Activated T-helper 2 cell treated with anti-CD3 and anti-CD28 coated beads, Interferon-gamma antibody, Interleukin-2, Interleukin-4, amounts not matched to agents 10 μg/mL and 5 μg/mL and 100 μg/mL, durations not matched to agents 14 hours and 24 hours and 36 hours (primary cell): ENCODE measurements at regions not wholly inside any gene's neighbourhood (a gene's known extent, or its start where the extent isn't known, plus 50 kb on each side); places are given as distances from the start of the nearest gene placed in this dataset.

Source experiments
- DNase-seq: peaks from one replicate; pipeline ENCODE4 v3.0.0; 2021; ENCODE audit warnings: low spot score
- H3K27ac Mint-ChIP-seq: one replicate; pipeline ENCODE4 v1.8.0; 2021; ENCODE audit warnings: mixed read lengths
- H3K27me3 Mint-ChIP-seq: one replicate; pipeline ENCODE4 v1.8.0; 2021; ENCODE audit warnings: low read depth, mixed read lengths
- H3K36me3 Mint-ChIP-seq: one replicate; pipeline ENCODE4 v1.8.0; 2021; ENCODE audit warnings: low read depth, mixed read lengths
- H3K4me1 Mint-ChIP-seq: one replicate; pipeline ENCODE4 v1.8.0; 2021; ENCODE audit warnings: low read depth, mixed read lengths
- H3K4me3 Mint-ChIP-seq: one replicate; pipeline ENCODE4 v1.8.0; 2021; ENCODE audit warnings: low read depth, mild to moderate bottlenecking, moderate library complexity, mixed read lengths
- H3K9me3 Mint-ChIP-seq: one replicate; pipeline ENCODE4 v1.8.0; 2021; ENCODE audit warnings: mixed read lengths
- intact Hi-C: fragments of 100-400 bp; cut with micrococcal nuclease; formaldehyde crosslinking; loops from one replicate; pipeline ENCODE4 v1.15.1; 2023

DNA sequence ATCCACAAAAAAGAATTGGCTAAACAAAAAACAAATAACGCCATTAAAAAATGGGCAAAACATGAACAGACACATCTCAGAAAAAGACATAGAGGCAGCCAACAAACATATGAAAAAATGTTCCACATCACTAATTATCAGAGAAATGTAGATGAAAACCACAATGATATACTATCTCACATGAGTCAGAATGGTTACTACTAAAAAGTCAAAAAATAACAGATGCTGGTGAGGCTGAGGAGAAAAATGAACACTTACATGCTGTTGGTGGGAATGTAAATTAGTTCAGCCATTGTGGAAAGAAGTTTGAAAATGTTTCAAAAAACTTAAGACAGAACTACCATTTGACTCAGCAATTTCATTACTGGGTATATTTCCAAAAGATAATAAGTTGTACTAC, 430.1 kb upstream of the JAG1 start:
- intact Hi-C loops = no loop called here
- Mint-ChIP-seq H3K4me1 (no peaks in the 10 kb centered on the region), H3K4me3 (no peak overlapping the region)

DNA sequence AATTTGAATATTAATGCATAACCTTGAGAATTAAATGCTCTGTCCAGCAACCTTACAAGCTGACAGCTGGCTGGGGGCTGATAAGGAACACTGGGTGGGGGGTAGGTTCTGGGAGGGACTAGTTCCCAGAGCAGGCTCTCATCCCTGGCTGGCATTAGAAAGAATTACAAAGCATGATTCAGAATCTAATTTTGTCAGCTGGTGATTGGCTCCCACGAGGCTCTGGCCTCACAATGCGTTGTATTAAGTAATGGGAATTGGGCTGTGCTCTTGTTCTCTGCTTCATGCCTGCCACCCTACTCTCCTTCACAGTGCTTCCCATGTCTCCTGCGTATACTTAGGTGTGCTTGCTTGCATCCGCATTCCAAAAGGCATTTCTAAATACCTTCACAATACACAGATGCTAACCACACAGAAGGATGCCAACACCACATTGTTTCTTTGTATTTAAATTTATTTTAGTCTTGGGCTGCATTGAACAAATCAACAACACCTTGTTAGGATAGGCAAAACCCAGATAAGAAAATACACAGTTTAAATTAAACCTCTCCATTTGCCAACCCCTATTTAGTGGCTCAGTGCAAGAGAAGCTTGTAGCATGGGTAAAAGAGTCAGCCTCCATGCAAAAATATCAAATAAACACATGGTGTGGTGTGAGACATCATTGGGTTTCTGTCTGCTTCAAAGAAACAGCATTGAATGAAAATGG, 434.5 kb upstream of the JAG1 start:
- no peaks in the 10 kb centered on the region for H3K36me3 Mint-ChIP-seq
- DNase-seq = no peak
- H3K27ac Mint-ChIP-seq = no peak overlapping the region
- H3K4me1 Mint-ChIP-seq = no peaks in the 10 kb centered on the region
- intact Hi-C loops = no loop called here
- H3K27me3 Mint-ChIP-seq = no peaks in the 10 kb centered on the region
- H3K9me3 Mint-ChIP-seq = peaks cover 12% of the 10 kb centered on the region
- no peak overlapping the region for H3K4me3 Mint-ChIP-seq

More for the DNA sequence above, 430.1 kb upstream of the JAG1 start:
- Mint-ChIP-seq H3K9me3 (peaks cover 29% of the 10 kb centered on the region), H3K36me3 (no peaks in the 10 kb centered on the region), H3K27me3 (no peaks in the 10 kb centered on the region), H3K27ac (no peak overlapping the region)
- no peak for DNase-seq

DNA sequence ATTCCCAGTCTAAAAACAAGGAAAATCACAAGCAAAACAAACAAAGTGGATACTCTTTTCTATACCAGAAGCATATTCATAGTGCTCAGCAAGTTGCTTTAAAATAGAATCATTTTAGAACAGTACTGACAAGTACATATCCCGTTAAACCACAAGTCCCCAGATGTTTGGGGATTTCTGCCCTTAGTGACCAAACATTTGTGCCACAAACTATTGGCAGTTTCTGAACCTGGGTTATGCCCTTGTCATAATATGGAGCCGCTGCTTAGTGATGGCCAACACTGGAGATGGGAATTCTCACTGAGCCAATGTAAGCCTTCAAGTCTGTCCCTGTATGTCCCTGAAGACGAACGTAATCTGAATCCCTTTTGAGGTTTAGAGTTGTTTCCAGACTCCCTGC, 436.7 kb upstream of the JAG1 start:
- H3K4me1 Mint-ChIP-seq = no peaks in the 10 kb centered on the region
- H3K9me3 Mint-ChIP-seq = peaks cover 6% of the 10 kb centered on the region

DNA sequence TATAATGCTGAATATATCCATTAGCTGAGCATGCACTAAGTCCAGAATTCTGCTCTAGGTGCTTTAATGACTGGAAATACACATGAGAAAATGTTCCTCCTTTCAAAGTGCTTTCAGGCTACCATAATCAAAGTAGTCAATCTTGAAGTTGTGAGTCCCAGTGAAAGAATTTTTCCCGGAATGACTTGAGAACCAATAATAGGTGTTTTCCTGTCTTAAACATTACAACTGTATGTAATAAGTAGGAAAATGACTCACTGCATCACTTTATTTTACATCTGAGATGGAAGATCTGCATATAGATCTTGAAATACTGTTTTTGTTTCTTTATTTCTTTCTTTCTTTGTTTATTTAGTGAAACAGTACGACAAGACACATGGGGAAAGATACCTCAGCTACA, 437.4 kb upstream of the JAG1 start:
- no peaks in the 10 kb centered on the region for H3K4me1 Mint-ChIP-seq
- no peak for DNase-seq
- H3K9me3 Mint-ChIP-seq = peaks cover 6% of the 10 kb centered on the region
- H3K4me3 Mint-ChIP-seq = no peak overlapping the region
- H3K27ac Mint-ChIP-seq = no peak overlapping the region
- no peaks in the 10 kb centered on the region for H3K27me3 Mint-ChIP-seq
- no peaks in the 10 kb centered on the region for H3K36me3 Mint-ChIP-seq
- intact Hi-C loops = no loop called here

More for the DNA sequence above, 436.7 kb upstream of the JAG1 start:
- no peak for DNase-seq
- Mint-ChIP-seq H3K4me3 (no peak overlapping the region), H3K27me3 (no peaks in the 10 kb centered on the region), H3K36me3 (no peaks in the 10 kb centered on the region), H3K27ac (no peak overlapping the region)
- intact Hi-C loops = no loop called here

DNA sequence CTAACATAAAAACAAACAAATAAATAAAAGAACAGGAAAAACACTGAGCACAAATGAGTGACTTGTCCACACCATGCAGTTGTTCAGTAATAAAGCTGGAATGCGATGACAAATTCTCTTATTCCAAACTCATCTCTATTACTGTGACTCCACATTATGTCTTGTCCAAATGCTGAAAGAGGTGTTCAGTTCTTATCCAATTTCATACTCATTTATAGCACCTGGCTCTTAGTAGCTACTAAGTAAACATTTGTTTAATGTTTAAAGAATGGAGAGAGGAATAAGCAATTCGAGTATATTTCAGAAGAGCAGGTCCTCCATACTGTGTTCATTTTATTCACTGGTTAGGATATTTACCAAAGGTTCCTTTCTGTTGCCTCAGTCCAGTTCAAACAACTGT, 439.0 kb upstream of the JAG1 start:
- Mint-ChIP-seq H3K36me3 (no peaks in the 10 kb centered on the region), H3K4me1 (no peaks in the 10 kb centered on the region), H3K27ac (no peak overlapping the region), H3K4me3 (no peak overlapping the region), H3K9me3 (peaks cover 6% of the 10 kb centered on the region), H3K27me3 (no peaks in the 10 kb centered on the region)
- DNase-seq = no peak
- intact Hi-C loops = no loop called here

DNA sequence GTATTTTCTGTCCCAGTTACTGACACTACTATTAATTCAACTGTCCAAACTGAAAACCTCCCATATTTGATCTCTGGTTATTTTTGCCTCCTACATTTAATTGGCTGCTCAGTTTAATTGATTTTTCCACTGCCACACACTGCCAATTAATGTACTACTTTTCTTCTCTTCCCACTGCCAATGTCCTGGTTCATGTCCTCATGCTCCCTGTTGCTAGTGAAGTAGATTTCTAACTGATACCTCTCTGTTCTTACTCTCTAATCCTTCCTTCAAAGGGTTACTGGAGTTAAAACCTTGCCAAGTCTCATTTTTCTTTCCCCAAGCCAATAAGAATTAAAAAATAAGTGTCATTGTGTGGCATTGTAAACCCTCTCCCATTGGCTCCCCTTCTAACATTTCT, 440.6 kb upstream of the JAG1 start:
- Mint-ChIP-seq H3K27ac (no peak overlapping the region), H3K9me3 (peaks cover 6% of the 10 kb centered on the region), H3K27me3 (no peaks in the 10 kb centered on the region), H3K4me1 (no peaks in the 10 kb centered on the region), H3K4me3 (no peak overlapping the region), H3K36me3 (no peaks in the 10 kb centered on the region)
- no peak for DNase-seq
- intact Hi-C loops = no loop called here

DNA sequence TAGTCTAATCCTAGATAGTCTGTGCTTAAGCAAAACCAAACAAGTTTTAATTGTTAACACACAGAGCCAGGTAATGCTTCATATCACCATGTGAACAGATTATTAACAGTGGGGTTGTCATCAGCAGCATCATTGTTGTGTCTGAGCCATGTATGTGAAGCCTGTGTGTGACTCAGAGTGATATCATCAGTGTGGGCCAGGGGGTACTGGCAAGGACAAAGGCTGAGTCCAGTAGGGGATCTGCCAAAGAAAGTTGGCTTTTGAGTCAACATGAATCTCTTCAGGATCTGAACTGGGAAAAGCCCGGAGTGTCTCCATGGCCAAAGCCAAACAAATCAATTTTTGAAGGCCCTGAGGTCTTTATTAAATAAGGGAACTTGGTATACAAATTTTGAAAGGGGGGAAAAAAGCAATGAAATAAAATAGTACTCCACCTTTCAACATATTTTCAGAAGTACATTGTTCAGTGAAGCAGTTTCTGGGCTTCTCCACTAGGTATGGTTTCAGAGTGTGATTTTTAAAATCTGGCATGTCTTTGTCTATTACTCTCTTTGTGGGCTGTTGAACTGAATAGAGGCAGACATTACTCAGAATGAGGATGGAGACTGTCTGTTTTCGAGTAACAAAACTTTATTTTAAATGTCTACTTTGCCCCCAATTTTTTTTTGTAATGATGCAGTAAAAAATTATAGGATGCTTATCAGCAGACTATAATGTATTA, 444.2 kb upstream of the JAG1 start:
- no peaks in the 10 kb centered on the region for H3K27me3 Mint-ChIP-seq
- peaks cover 6% of the 10 kb centered on the region for H3K9me3 Mint-ChIP-seq
- H3K4me3 Mint-ChIP-seq = no peak overlapping the region
- H3K27ac Mint-ChIP-seq = no peak overlapping the region
- DNase-seq = no peak
- H3K36me3 Mint-ChIP-seq = no peaks in the 10 kb centered on the region
- H3K4me1 Mint-ChIP-seq = no peaks in the 10 kb centered on the region
- intact Hi-C loops = no loop called here

DNA sequence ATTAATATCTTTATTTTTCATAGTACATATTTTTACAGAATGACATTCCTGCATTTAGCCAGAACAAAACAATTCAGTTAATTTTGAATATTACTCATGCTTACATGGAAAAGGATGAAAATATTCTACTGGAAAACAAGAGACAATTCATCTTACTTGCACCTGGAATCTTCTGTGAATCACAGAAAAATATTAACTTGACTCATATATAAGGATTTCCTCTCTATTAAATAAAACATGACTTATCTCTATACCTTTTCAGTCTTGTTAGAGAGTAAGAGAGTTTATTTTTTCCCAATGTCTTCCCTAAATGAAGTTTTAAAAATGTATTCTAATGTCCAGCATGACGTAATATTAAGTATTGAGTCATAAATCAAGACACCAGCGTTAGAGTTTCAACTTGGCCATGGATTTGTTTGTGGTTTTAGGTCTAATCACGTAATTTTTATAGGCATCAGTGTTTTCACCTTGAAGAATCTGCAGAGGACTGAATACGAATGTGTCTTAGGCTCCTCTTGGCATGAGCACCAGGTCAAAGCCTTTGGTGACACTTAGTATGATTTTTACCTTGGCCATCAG, 445.1 kb upstream of the JAG1 start:
- Mint-ChIP-seq H3K9me3 (peaks cover 6% of the 10 kb centered on the region), H3K27ac (no peak overlapping the region), H3K4me1 (no peaks in the 10 kb centered on the region), H3K27me3 (no peaks in the 10 kb centered on the region), H3K36me3 (no peaks in the 10 kb centered on the region), H3K4me3 (no peak overlapping the region)
- no peak for DNase-seq
- intact Hi-C loops = no loop called here

DNA sequence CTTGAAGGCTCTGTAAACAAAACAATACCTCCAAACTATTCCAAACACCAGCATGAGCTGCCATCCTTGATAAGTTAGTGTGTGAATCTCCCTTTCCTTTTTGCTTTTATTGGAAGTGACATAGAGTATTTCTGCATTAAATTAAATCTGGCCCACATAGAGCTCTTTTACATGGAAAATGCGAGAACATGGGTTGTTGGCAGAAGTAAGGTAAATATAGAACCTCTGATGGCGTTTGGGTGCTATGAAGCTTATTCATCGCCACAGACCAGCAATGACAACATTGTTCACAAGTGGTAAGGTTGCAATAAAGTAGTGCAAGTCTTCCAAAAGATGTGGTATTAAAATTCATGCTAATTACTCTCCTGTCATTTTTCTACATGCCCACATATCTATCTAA, 445.8 kb upstream of the JAG1 start:
- H3K4me1 Mint-ChIP-seq = no peaks in the 10 kb centered on the region
- H3K27ac Mint-ChIP-seq = no peak overlapping the region
- no peak for DNase-seq
- no peaks in the 10 kb centered on the region for H3K36me3 Mint-ChIP-seq
- H3K27me3 Mint-ChIP-seq = no peaks in the 10 kb centered on the region
- intact Hi-C loops = no loop called here
- H3K4me3 Mint-ChIP-seq = no peak overlapping the region
- peaks cover 3% of the 10 kb centered on the region for H3K9me3 Mint-ChIP-seq

DNA sequence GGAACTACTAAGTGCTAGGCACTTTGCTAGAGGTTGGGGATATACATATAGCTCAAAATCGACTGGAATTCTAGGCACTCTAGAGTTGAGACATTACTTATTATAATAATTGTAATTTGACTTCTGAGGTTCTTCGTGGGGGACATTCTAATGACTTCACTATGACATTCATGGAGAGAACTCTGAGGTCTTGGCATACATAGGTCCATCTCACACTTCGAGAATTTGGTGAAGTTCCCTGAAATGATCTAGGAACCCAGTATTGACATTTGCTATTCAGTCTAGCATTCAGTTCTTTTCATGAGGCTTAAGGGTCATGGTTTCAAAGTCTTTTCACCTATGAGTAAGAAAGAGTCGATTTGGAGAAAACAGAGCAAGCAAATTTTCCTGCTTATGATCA, 446.6 kb upstream of the JAG1 start:
- H3K27me3 Mint-ChIP-seq = no peaks in the 10 kb centered on the region
- intact Hi-C loops = no loop called here

DNA sequence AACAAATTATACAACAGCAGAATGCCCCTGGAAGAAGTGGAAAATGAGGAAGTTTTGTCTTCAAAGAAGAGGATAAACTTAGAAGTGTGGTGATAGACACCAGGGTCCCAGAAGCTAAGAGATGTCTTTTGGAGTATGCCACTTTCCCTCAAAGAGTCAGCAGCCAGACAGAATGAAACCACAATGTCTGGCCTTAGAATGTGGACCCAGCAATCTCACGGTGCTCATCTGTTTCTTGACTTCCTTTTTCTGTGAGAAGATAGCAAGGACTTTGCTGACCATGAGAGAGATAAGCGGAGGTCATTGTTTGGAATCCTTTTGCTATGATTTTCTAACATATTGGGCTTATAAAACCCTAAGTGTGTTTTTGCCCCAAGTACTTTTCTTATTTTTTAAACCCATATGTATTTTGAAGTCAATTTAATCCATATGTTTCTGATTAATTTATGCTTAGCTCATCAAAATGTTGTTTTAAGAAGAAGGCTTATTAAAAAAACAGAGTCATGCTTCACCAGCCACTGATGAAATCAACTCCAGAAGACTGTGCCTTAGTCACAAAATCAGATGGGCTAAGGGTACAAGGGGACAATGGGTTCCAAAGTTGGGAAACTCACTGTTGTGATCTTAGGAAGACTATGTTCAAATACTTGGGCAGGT, 451.2 kb upstream of the JAG1 start:
- Mint-ChIP-seq H3K36me3 (no peaks in the 10 kb centered on the region), H3K9me3 (peaks cover 3% of the 10 kb centered on the region), H3K4me3 (no peak overlapping the region), H3K27ac (no peak overlapping the region), H3K27me3 (no peaks in the 10 kb centered on the region), H3K4me1 (no peaks in the 10 kb centered on the region)
- no peak for DNase-seq
- intact Hi-C loops = no loop called here

More for the DNA sequence above, 446.6 kb upstream of the JAG1 start:
- DNase-seq = no peak
- Mint-ChIP-seq H3K4me1 (no peaks in the 10 kb centered on the region), H3K4me3 (no peak overlapping the region), H3K9me3 (no peaks in the 10 kb centered on the region), H3K27ac (no peak overlapping the region), H3K36me3 (no peaks in the 10 kb centered on the region)

DNA sequence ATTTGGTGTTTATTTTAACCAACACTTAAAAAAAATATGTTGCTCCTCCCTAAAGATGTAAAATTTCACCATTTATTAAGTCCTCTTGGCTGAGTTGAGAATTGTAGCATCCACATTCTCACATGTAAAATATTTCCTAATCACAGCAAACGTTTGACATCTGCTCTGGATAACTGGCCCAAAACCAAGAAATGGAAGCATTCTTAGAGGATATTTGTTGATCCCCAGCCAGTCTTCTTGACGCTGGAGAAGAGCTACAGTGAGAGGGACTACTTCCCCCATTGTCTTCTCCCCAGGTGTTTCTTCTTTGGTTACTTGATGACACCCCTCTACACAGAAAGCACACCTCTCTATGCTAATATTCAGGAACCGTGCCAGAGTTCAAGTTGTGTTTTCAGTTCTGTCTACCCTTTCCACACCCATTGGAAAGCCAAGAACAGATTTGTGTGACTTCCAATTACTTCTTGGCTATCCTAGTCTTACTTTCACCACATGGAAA, 454.5 kb upstream of the JAG1 start:
- Mint-ChIP-seq H3K4me1 (no peaks in the 10 kb centered on the region), H3K4me3 (no peak overlapping the region), H3K27ac (no peak overlapping the region), H3K36me3 (no peaks in the 10 kb centered on the region), H3K27me3 (no peaks in the 10 kb centered on the region), H3K9me3 (peaks cover 6% of the 10 kb centered on the region)
- no peak for DNase-seq
- intact Hi-C loops = no loop called here

DNA sequence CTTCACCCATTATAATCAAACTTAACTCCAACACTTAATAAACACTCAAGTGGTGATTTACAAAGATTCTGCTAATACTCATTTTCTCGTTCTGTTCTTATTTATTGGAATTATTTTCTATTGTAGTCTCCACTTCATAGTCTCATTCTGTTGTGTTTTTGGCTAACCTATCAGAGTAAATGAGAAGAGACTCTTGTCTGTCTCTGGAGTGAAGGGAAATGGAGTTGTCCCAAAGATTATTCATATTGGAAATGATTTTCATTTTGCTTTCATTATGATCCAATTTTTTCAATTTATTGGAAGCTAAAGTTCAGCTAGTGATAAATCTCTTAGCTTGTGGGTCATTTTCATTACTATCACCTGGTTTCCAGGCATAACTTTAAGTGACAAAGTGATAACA, 454.9 kb upstream of the JAG1 start:
- DNase-seq = no peak
- intact Hi-C loops = no loop called here
- Mint-ChIP-seq H3K9me3 (peaks cover 9% of the 10 kb centered on the region), H3K27ac (no peak overlapping the region), H3K4me1 (no peaks in the 10 kb centered on the region), H3K4me3 (no peak overlapping the region), H3K36me3 (no peaks in the 10 kb centered on the region), H3K27me3 (no peaks in the 10 kb centered on the region)
